MM.1S (cell line): ENCODE measurements at regions not wholly inside any gene's neighbourhood (a gene's known extent, or its start where the extent isn't known, plus 50 kb on each side); places are given as distances from the start of the nearest gene placed in this dataset.

Experiments used
- DNase-seq: peaks from one replicate; pipeline ENCODE4 v3.0.0-alpha.2; 2015
- H2AFZ ChIP-seq: fragments of 300-600 bp; sonication (generic); 2 replicates; pipeline ENCODE4 v1.6.0; 2016; ENCODE audit warnings: antibody characterized with exemption, low read length
- H3F3A ChIP-seq: fragments of 300-600 bp; sonication (generic); 2 replicates; pipeline ENCODE4 v1.6.1; 2016; ENCODE audit warnings: mild to moderate bottlenecking, antibody characterized with exemption, low read length, moderate library complexity, mixed read lengths; ENCODE audit not compliant: insufficient read depth
- H3K27ac ChIP-seq: fragments of 300-600 bp; sonication (generic); 2 replicates; pipeline ENCODE4 v1.5.1; 2016; ENCODE audit warnings: mild to moderate bottlenecking, low read length
- H3K27me3 ChIP-seq: fragments of 300-600 bp; sonication (generic); replicated peaks from 2 replicates; pipeline ENCODE4 v1.6.0; 2016; ENCODE audit warnings: low read length; ENCODE audit not compliant: insufficient read depth
- H3K36me3 ChIP-seq: fragments of 300-600 bp; sonication (generic); replicated peaks from 2 replicates; pipeline ENCODE4 v1.6.1; 2016; ENCODE audit warnings: mild to moderate bottlenecking, low read length, mixed read lengths; ENCODE audit not compliant: insufficient read depth
- H3K4me1 ChIP-seq: fragments of 300-600 bp; sonication (generic); 2 replicates; pipeline ENCODE4 v1.6.1; 2016; ENCODE audit warnings: low read length, mixed read lengths
- H3K4me2 ChIP-seq: fragments of 300-600 bp; sonication (generic); 2 replicates; pipeline ENCODE4 v1.6.0; 2016; ENCODE audit warnings: low read depth, low read length
- H3K4me3 ChIP-seq: fragments of 300-600 bp; sonication (generic); 2 replicates; pipeline ENCODE4 v1.5.1; 2016; ENCODE audit warnings: low read length, mixed read lengths
- H3K79me2 ChIP-seq: fragments of 300-600 bp; sonication (generic); 2 replicates; pipeline ENCODE4 v1.6.1; 2016; ENCODE audit warnings: mixed run types, low read length, mixed read lengths
- H3K9ac ChIP-seq: fragments of 300-600 bp; sonication (generic); 2 replicates; pipeline ENCODE4 v1.6.1; 2016; ENCODE audit warnings: low read length, mixed read lengths
- H3K9me2 ChIP-seq: fragments of 300-600 bp; sonication (generic); replicated peaks from 2 replicates; pipeline ENCODE4 v1.6.1; 2016; ENCODE audit warnings: mild to moderate bottlenecking, low read length, mixed read lengths; ENCODE audit not compliant: insufficient read depth
- H3K9me3 ChIP-seq: fragments of 300-600 bp; sonication (generic); replicated peaks from 2 replicates; pipeline ENCODE4 v1.6.1; 2016; ENCODE audit warnings: mild to moderate bottlenecking, low read length, mixed read lengths; ENCODE audit not compliant: insufficient read depth
- H4K20me1 ChIP-seq: fragments of 300-600 bp; sonication (generic); 2 replicates; pipeline ENCODE4 v1.6.1; 2016; ENCODE audit warnings: mild to moderate bottlenecking, low read length, moderate library complexity, mixed read lengths; ENCODE audit not compliant: insufficient read depth
- CTCF ChIP-seq: fragments of 300-600 bp; sonication (generic); IDR thresholded peaks from 2 replicates; pipeline ENCODE4 v1.5.1; 2016; ENCODE audit warnings: antibody characterized with exemption, low read length, mixed read lengths
- EZH2 ChIP-seq: fragments of 300-600 bp; sonication (generic); optimal IDR thresholded peaks from 2 replicates; pipeline ENCODE3; 2017; ENCODE audit warnings: low read depth, mild to moderate bottlenecking, antibody characterized with exemption, low read length, mixed read lengths
- EZH2phosphoT487 ChIP-seq: fragments of 300-600 bp; sonication (generic); IDR thresholded peaks from 2 replicates; pipeline ENCODE4 v1.6.1; 2018; ENCODE audit warnings: antibody characterized with exemption, low read length

GRCh38 chr13:104196611-104197010, 1130.4 kb upstream of the SLC10A2 start:
- Histone ChIP-seq H4K20me1 (no peaks in the 10 kb centered on the region), H3K4me3 (no peak overlapping the region), H3K36me3 (no peaks in the 10 kb centered on the region), H3K79me2 (no peaks in the 10 kb centered on the region), H3K4me2 (no peak overlapping the region), H3K9ac (no peak overlapping the region), H3K9me2 (no peaks in the 10 kb centered on the region), H3K27me3 (no peaks in the 10 kb centered on the region), H3K27ac (no peak overlapping the region), H2AFZ (no peak overlapping the region), H3K9me3 (no peaks in the 10 kb centered on the region), H3K4me1 (no peaks in the 10 kb centered on the region), H3F3A (no peaks in the 10 kb centered on the region)
- no peak for DNase-seq
- TF ChIP-seq EZH2phosphoT487 (no peak), EZH2 (no peak), CTCF (no peak)

GRCh38 chr13:104181526-104182231, 1115.5 kb upstream of the SLC10A2 start:
- TF ChIP-seq EZH2 (no peak), EZH2phosphoT487 (no peak), CTCF (no peak)
- no peak overlapping the region for H3K9ac ChIP-seq
- no peaks in the 10 kb centered on the region for H3F3A ChIP-seq
- no peaks in the 10 kb centered on the region for H3K27me3 ChIP-seq
- no peak for DNase-seq
- H3K4me3 ChIP-seq = no peak overlapping the region
- no peak overlapping the region for H2AFZ ChIP-seq
- H3K4me1 ChIP-seq = no peaks in the 10 kb centered on the region
- no peaks in the 10 kb centered on the region for H3K79me2 ChIP-seq
- no peak overlapping the region for H3K4me2 ChIP-seq
- no peaks in the 10 kb centered on the region for H3K36me3 ChIP-seq
- H3K9me3 ChIP-seq = no peaks in the 10 kb centered on the region
- no peaks in the 10 kb centered on the region for H3K9me2 ChIP-seq
- H3K27ac ChIP-seq = no peak overlapping the region
- no peaks in the 10 kb centered on the region for H4K20me1 ChIP-seq

GRCh38 chr13:104170980-104171555, 1104.9 kb upstream of the SLC10A2 start:
- Histone ChIP-seq H2AFZ (no peak overlapping the region), H3K9me2 (no peaks in the 10 kb centered on the region), H3K4me2 (no peak overlapping the region), H3K4me1 (no peaks in the 10 kb centered on the region), H3K27me3 (no peaks in the 10 kb centered on the region), H3K9ac (no peak overlapping the region), H3K36me3 (no peaks in the 10 kb centered on the region), H3K27ac (no peak overlapping the region), H3F3A (no peaks in the 10 kb centered on the region), H3K4me3 (no peak overlapping the region), H3K79me2 (no peaks in the 10 kb centered on the region), H3K9me3 (no peaks in the 10 kb centered on the region), H4K20me1 (no peaks in the 10 kb centered on the region)
- no peak for DNase-seq
- TF ChIP-seq EZH2 (no peak), CTCF (no peak), EZH2phosphoT487 (no peak)
